Mucosa of rectum (tissue), 2 donors: ENCODE measurements at regions not wholly inside any gene's neighbourhood (a gene's known extent, or its start where the extent isn't known, plus 50 kb on each side); places are given as distances from the start of the nearest gene placed in this dataset.

ENCODE experiments used
- H3K27ac ChIP-seq, 2 donors: one replicate each; pipeline ENCODE4 v1.7.0; 2013; ENCODE audit warnings: inconsistent platforms in 2 of 2, low read depth in 2 of 2, low read length in 2 of 2
- H3K27me3 ChIP-seq, 2 donors: one replicate each; pipeline ENCODE4 v1.7.0; 2013; ENCODE audit warnings: low read length in 2 of 2; ENCODE audit not compliant: control insufficient read depth in 2 of 2, insufficient read depth in 2 of 2
- H3K36me3 ChIP-seq, 2 donors: one replicate each; pipeline ENCODE4 v1.7.0; 2013; ENCODE audit warnings: low read length in 2 of 2; ENCODE audit not compliant: control insufficient read depth in 2 of 2, insufficient read depth in 2 of 2
- H3K4me1 ChIP-seq, 2 donors: one replicate each; pipeline ENCODE4 v1.7.0; 2013; ENCODE audit warnings: low read length in 2 of 2, mild to moderate bottlenecking in 1 of 2; ENCODE audit not compliant: control insufficient read depth in 2 of 2, insufficient read depth in 2 of 2
- H3K4me3 ChIP-seq, 2 donors: one replicate each; pipeline ENCODE4 v1.7.0; 2013; ENCODE audit warnings: low read length in 2 of 2
- H3K9ac ChIP-seq, 2 donors: one replicate each; pipeline ENCODE4 v1.7.0; 2013; ENCODE audit warnings: low read length in 2 of 2, low read depth in 1 of 2, mild to moderate bottlenecking in 1 of 2
- H3K9me3 ChIP-seq, 2 donors: one replicate each; pipeline ENCODE4 v1.7.0; 2013; ENCODE audit warnings: low read length in 2 of 2; ENCODE audit not compliant: control insufficient read depth in 2 of 2
- donor health status: healthy.
- donor health status: Normal muscosa, but diverticular disease.

DNA sequence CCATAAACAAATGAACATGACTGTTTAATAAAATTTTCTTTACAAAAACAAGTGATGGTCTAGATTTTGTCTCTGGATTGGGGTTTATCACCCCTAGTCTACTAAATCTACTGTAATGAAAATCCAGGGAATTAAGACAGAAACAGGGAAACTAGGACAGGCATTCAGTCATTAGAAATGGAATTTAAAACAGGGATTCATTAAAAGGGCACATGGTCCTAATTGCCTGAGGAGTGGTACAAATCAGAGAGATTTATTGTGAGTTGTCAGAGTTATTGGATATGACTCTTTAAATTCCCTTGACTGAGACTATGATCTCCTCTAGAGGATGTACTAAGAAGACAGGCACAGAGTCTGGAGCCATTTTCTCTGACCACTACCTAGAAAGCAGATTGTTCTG, 670.9 kb upstream of the GCFC2 start:
- H3K27me3 ChIP-seq: no peaks in the 10 kb centered on the region
- no peak overlapping the region for H3K9ac ChIP-seq
- no peak overlapping the region for H3K4me3 ChIP-seq
- no peaks in the 10 kb centered on the region for H3K36me3 ChIP-seq
- no peaks in the 10 kb centered on the region for H3K4me1 ChIP-seq
- no peaks in the 10 kb centered on the region for H3K9me3 ChIP-seq
- no peak overlapping the region for H3K27ac ChIP-seq

DNA sequence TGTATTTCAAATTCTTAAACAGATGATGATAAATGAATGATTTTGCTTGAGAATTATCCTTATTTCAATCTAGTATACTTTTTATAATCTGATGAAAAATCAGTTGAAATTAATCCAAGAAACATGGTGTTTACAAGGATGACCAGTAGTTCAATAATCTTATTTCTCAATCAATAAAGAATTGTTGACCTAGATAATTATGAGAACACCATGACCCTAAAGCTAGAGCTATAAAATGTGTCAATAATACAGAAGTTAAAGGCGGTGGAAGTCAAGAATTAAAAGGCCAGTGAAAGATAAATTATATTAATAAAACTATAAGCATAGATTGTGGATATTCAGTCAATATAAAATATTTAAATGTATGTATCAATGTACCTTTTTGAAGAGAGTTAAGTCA, 667.4 kb upstream of the GCFC2 start:
- Histone ChIP-seq H3K4me3 (no peak overlapping the region), H3K4me1 (no peaks in the 10 kb centered on the region), H3K9me3 (no peaks in the 10 kb centered on the region), H3K27ac (no peak overlapping the region), H3K9ac (no peak overlapping the region), H3K36me3 (no peaks in the 10 kb centered on the region), H3K27me3 (no peaks in the 10 kb centered on the region)

DNA sequence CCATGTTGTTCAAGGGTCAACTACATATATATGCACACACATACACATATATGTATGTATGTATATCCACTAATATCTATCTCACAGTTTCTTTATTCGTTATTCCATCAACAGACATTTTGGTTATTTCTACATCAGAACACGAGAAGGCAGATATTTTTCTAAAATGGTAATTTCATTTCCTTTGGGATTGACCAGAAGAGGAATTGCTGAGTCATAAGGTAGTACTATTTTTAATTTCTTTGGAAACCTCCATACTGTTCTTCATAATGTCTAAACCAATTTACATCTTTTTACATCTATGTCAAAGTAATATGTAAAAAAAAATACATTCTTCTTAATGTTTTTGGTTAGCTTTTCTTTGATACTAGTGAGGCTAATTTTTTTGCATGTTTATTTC, 630.7 kb upstream of the GCFC2 start:
- Histone ChIP-seq H3K9ac (no peak overlapping the region), H3K36me3 (no peaks in the 10 kb centered on the region), H3K27ac (no peak overlapping the region), H3K4me1 (no peaks in the 10 kb centered on the region), H3K9me3 (no peaks in the 10 kb centered on the region), H3K27me3 (no peaks in the 10 kb centered on the region), H3K4me3 (no peak overlapping the region)

DNA sequence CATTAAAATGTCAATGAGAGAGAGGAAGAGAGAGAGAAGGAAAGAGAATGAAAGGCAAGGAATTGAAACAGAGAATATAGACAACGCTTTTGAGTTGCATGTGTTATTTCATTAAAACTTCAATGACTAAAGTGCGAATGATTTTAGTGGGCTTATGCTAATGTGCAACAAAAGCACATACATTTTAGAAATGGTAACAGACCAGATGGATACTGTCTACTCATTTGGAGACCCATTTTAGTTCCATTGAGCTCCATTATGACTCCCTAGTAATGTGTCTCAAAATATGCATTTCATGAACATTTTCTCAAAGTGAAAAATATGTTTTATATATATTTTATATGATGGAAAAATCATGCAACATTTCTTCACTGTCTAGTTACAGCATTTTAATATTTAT, 622.2 kb upstream of the GCFC2 start:
- H3K9me3 ChIP-seq: no peaks in the 10 kb centered on the region
- no peaks in the 10 kb centered on the region for H3K36me3 ChIP-seq
- no peak overlapping the region for H3K9ac ChIP-seq
- H3K4me3 ChIP-seq: no peak overlapping the region
- no peaks in the 10 kb centered on the region for H3K27me3 ChIP-seq
- no peaks in the 10 kb centered on the region for H3K4me1 ChIP-seq
- no peak overlapping the region for H3K27ac ChIP-seq

DNA sequence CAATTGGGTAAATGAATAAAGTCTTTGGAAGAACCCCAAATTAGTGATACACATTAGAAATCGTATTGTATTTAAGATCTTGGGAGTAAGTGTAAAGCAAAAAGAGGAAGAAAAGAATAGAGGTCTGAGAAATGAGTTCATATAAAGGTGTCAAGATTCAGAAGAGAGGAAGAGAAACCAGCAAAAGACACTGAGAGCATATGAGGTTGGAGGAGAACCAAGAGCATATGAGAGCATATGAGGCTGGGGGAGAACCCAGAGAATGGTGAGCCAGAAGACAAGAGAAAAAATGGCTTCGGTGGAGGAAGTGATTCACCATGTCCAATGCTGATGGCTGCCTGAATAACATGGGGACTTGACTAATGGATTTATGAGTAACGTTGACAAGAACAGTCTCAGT, 620.1 kb upstream of the GCFC2 start:
- no peak overlapping the region for H3K4me3 ChIP-seq
- no peaks in the 10 kb centered on the region for H3K4me1 ChIP-seq
- H3K9me3 ChIP-seq: no peaks in the 10 kb centered on the region
- no peaks in the 10 kb centered on the region for H3K36me3 ChIP-seq
- no peak overlapping the region for H3K27ac ChIP-seq
- H3K27me3 ChIP-seq: no peaks in the 10 kb centered on the region
- H3K9ac ChIP-seq: no peak overlapping the region

DNA sequence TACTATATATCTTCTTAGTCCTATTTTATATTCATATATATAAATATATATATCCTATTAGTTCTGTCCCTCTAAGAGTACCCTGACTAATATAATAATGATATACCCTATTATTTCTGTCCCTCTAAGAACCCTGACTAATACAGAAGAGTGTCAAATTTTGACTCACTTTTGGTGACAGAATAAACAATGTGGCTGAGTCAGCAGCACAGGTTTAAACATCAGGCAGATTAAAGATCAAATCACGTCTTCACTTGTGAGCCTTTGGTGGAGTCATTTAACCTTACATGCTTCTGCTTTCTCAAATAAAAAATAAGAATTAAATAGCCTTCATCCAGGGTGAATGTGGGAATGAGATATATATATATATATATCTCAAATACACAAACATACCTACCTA, 615.9 kb upstream of the GCFC2 start:
- Histone ChIP-seq H3K4me1 (no peaks in the 10 kb centered on the region), H3K27me3 (no peaks in the 10 kb centered on the region), H3K9ac (no peak overlapping the region), H3K36me3 (no peaks in the 10 kb centered on the region), H3K9me3 (no peaks in the 10 kb centered on the region), H3K4me3 (no peak overlapping the region), H3K27ac (no peak overlapping the region)

DNA sequence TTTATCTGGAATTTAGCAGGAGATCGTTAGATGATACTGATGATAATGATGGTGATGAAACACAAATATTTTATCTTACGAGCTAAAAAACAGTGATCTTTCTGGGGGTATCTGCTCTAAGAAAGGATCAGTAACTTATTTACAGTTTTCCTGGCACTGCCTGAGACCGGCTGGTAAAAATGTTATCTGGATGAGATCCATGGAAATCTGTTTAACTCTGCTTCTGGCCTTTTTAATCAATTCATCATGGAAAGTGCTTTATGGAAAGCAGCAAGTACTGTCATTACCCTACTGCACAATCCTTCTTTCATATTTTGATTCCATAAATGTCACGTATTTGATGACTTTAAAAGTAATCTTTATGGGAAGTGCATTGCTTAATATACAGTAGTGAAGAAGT, 612.7 kb upstream of the GCFC2 start:
- Histone ChIP-seq H3K27me3 (no peaks in the 10 kb centered on the region), H3K27ac (no peak overlapping the region), H3K9ac (no peak overlapping the region), H3K36me3 (no peaks in the 10 kb centered on the region), H3K4me1 (no peaks in the 10 kb centered on the region), H3K9me3 (no peaks in the 10 kb centered on the region), H3K4me3 (no peak overlapping the region)

DNA sequence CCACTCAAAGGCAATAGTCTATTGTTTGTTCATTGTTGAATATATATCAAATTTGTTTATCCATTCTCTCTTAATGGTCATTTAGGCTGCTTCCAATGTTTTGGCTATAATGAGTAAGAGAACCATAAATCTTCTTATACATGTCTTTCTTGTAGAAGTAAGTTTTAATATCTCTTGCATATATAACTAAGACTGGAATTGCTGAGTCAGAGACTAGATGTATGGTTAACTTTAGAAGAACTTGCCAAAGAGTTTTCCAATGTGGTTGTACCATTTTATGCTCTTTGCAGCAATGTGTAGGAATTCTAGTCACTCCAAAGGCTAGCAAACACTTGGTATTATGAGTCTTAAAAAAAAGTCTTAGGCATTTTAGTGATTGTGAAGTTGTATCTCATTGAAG, 610.0 kb upstream of the GCFC2 start:
- Histone ChIP-seq H3K9ac (no peak overlapping the region), H3K27me3 (no peaks in the 10 kb centered on the region), H3K27ac (no peak overlapping the region), H3K9me3 (no peaks in the 10 kb centered on the region), H3K4me3 (no peak overlapping the region), H3K4me1 (no peaks in the 10 kb centered on the region), H3K36me3 (no peaks in the 10 kb centered on the region)

DNA sequence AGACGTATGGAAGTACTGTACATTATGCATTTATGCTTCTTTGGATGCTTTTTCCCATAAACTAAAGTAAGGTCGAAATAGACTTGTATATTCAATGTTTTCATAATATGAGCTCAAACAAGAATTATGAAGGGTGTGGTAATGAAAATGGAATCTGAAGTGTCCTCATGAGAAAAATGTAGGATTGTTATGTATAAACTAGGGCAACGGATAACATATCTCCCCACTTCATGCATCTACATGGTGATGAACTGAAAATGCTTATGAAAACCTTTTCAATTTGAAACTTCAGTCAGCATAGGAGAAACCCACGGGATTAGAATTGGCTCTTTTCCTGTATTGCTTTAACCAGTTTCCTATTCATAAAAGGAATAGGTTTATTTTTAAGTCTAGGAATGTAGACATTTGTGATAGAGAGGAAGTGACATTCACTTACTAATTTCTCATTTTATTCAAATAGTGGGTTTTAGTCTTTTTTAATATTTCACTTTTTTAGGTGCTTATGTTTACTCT, 608.2 kb upstream of the GCFC2 start:
- no peak overlapping the region for H3K27ac ChIP-seq
- no peak overlapping the region for H3K4me3 ChIP-seq
- no peaks in the 10 kb centered on the region for H3K36me3 ChIP-seq
- H3K4me1 ChIP-seq: no peaks in the 10 kb centered on the region
- no peak overlapping the region for H3K9ac ChIP-seq
- H3K9me3 ChIP-seq: no peaks in the 10 kb centered on the region
- H3K27me3 ChIP-seq: no peaks in the 10 kb centered on the region

DNA sequence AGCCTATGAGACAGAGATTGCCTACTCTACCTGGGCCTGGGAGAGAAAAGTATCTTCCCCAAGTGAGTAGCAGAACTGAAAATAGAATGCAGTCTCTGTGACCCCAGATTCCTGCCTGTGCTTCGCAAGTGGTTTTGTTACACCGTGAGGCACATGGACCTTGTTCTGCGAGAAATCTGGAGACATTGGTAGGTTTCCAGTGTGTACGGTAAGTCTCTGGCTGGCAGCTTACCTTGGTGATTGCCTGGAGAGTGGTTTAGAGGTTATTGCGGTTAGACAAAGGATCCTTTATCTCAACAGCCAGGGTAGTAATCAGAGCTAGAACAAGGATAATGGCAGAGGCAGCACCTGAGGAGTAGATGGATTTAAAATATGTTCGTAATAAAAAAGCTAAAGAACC, 606.0 kb upstream of the GCFC2 start:
- Histone ChIP-seq H3K4me3 (no peak overlapping the region), H3K36me3 (no peaks in the 10 kb centered on the region), H3K27me3 (no peaks in the 10 kb centered on the region), H3K9me3 (no peaks in the 10 kb centered on the region), H3K9ac (no peak overlapping the region), H3K4me1 (no peaks in the 10 kb centered on the region), H3K27ac (no peak overlapping the region)
